Kidney epithelial cell (primary cell): ENCODE measurements at regions not wholly inside any gene's neighbourhood (a gene's known extent, or its start where the extent isn't known, plus 50 kb on each side); places are given as distances from the start of the nearest gene placed in this dataset.

Source experiments
- DNase-seq: peaks from one replicate; pipeline ENCODE4 v3.0.0-alpha.2; 2010; ENCODE audit warnings: low read depth
- H3K27me3 ChIP-seq: 2 replicates; pipeline ENCODE4 v1.6.0; 2011; ENCODE audit warnings: low read length; ENCODE audit not compliant: control insufficient read depth, insufficient read depth
- H3K36me3 ChIP-seq: 2 replicates; pipeline ENCODE4 v1.5.1; 2011; ENCODE audit warnings: low read length; ENCODE audit not compliant: control insufficient read depth, insufficient read depth
- H3K4me3 ChIP-seq: 2 replicates; pipeline ENCODE4 v1.5.1; 2011; ENCODE audit warnings: low read depth, mild to moderate bottlenecking, control low read depth, low read length
- TF ChIP-seq, protein P1 (sequence below): IDR thresholded peaks from 2 replicates; pipeline ENCODE4 v1.5.1; 2011; ENCODE audit warnings: mild to moderate bottlenecking, moderate library complexity, low read length, control low read depth, inconsistent platforms; ENCODE audit not compliant: insufficient read depth, poor library complexity, severe bottlenecking

DNA sequence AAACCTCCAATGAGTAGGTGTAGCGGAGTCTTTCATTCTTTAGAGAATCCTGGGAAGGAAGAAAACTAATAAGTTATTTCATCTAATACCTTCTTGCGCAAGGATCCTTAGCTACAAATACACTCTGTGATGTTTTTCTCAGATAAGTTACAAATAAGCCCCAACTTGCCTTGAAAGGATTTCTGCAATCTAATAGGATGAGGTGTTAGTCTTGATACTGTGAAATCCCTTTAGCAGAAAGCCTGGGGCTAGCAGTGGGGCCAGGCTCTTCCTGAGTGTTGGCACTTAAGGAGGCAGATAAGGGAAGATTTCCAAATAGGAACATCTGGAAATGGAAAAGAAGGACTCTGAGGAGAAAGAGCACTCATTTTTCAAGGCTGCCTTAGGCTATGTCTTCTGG, 168.0 kb upstream of the DAB1 start:
- TF ChIP-seq, protein P1, sequence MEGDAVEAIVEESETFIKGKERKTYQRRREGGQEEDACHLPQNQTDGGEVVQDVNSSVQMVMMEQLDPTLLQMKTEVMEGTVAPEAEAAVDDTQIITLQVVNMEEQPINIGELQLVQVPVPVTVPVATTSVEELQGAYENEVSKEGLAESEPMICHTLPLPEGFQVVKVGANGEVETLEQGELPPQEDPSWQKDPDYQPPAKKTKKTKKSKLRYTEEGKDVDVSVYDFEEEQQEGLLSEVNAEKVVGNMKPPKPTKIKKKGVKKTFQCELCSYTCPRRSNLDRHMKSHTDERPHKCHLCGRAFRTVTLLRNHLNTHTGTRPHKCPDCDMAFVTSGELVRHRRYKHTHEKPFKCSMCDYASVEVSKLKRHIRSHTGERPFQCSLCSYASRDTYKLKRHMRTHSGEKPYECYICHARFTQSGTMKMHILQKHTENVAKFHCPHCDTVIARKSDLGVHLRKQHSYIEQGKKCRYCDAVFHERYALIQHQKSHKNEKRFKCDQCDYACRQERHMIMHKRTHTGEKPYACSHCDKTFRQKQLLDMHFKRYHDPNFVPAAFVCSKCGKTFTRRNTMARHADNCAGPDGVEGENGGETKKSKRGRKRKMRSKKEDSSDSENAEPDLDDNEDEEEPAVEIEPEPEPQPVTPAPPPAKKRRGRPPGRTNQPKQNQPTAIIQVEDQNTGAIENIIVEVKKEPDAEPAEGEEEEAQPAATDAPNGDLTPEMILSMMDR: no peak

DNA sequence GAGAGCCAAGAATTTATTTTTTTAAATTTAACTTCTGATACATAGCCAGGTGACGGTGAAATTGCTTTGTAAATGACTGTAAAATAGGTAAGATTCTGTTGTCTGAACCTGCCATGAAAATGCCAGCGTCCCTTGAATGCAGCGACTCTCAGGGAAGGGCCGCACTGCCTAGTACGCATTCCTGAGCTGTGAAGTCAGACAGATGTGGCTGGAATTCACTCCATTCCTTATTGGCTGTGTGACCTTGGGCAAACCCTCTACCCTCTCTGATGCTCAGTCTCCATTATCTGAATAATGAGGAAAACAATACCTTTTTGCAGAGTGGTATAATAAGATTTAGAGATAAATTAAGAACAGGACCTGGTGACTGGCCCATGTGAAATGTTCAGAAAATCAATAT, 167.1 kb upstream of the DAB1 start:
- no peaks in the 10 kb centered on the region for H3K36me3 ChIP-seq
- TF ChIP-seq, protein P1: no peak
- DNase-seq: no peak
- H3K27me3 ChIP-seq: no peaks in the 10 kb centered on the region
- H3K4me3 ChIP-seq: no peak overlapping the region

More for the DNA sequence above, 168.0 kb upstream of the DAB1 start:
- Histone ChIP-seq H3K36me3 (no peaks in the 10 kb centered on the region), H3K4me3 (no peak overlapping the region), H3K27me3 (no peaks in the 10 kb centered on the region)
- DNase-seq: no peak

- no peak for DNase-seq
- H3K27me3 ChIP-seq: no peaks in the 10 kb centered on the region
- H3K4me3 ChIP-seq: no peak overlapping the region
- TF ChIP-seq, protein P1: no peak
- H3K36me3 ChIP-seq: no peaks in the 10 kb centered on the region
Observed at GRCh38 chr1:57586842-57587241, 163.0 kb upstream of the DAB1 start.

- no peak for DNase-seq
- Histone ChIP-seq H3K36me3 (no peaks in the 10 kb centered on the region), H3K4me3 (no peak overlapping the region), H3K27me3 (no peaks in the 10 kb centered on the region)
- TF ChIP-seq, protein P1: no peak
Observed at GRCh38 chr1:57578680-57579079, 154.8 kb upstream of the DAB1 start.

GRCh38 chr1:57578099-57578498, 154.2 kb upstream of the DAB1 start:
- TF ChIP-seq, protein P1: no peak
- Histone ChIP-seq H3K27me3 (no peaks in the 10 kb centered on the region), H3K36me3 (no peaks in the 10 kb centered on the region), H3K4me3 (no peak overlapping the region)
- DNase-seq: no peak

- no peaks in the 10 kb centered on the region for H3K27me3 ChIP-seq
- no peaks in the 10 kb centered on the region for H3K36me3 ChIP-seq
- DNase-seq: no peak
- TF ChIP-seq, protein P1: no peak
- no peak overlapping the region for H3K4me3 ChIP-seq
Observed at GRCh38 chr1:57576756-57577155, 152.9 kb upstream of the DAB1 start.
